Lower lobe of right lung (tissue), 2 donors: ENCODE measurements at regions not wholly inside any gene's neighbourhood (a gene's known extent, or its start where the extent isn't known, plus 50 kb on each side); places are given as distances from the start of the nearest gene placed in this dataset.

ENCODE experiments used
- ATAC-seq, 2 donors: fragments of 200-7000 bp; cut with Tn5 transposase; one replicate each; pipeline ENCODE4 v1.9.1; 2020 to 2022; ENCODE audit warnings: mild to moderate bottlenecking in 2 of 2, moderate library complexity in 2 of 2
- DNase-seq: peaks from one replicate; pipeline ENCODE4 v3.0.0-alpha.2; 2020
- H3K27ac ChIP-seq: fragments of 200-600 bp; one replicate; pipeline ENCODE4 v1.8.0; 2022
- H3K27me3 ChIP-seq: fragments of 200-600 bp; one replicate; pipeline ENCODE4 v1.8.0; 2022; ENCODE audit warnings: low read depth
- H3K36me3 ChIP-seq: fragments of 200-600 bp; one replicate; pipeline ENCODE4 v1.8.0; 2022; ENCODE audit warnings: mild to moderate bottlenecking
- H3K4me1 ChIP-seq: fragments of 200-600 bp; one replicate; pipeline ENCODE4 v1.8.0; 2022
- H3K4me3 ChIP-seq: fragments of 200-600 bp; one replicate; pipeline ENCODE4 v1.8.0; 2022; ENCODE audit warnings: mild to moderate bottlenecking
- H3K9me3 ChIP-seq: fragments of 200-600 bp; one replicate; pipeline ENCODE4 v1.8.0; 2022
- CTCF ChIP-seq: fragments of 200-600 bp; IDR thresholded peaks from one replicate; pipeline ENCODE4 v1.8.0; 2022; ENCODE audit warnings: antibody characterized with exemption, mild to moderate bottlenecking
- intact Hi-C: fragments of 100-400 bp; cut with DNase I; formaldehyde crosslinking; loops from one replicate; pipeline ENCODE4 v1.11.0; 2022
- donor health status: DM: no; HTN: yes; CAD: no; lungs with severe emphysema.

DNA sequence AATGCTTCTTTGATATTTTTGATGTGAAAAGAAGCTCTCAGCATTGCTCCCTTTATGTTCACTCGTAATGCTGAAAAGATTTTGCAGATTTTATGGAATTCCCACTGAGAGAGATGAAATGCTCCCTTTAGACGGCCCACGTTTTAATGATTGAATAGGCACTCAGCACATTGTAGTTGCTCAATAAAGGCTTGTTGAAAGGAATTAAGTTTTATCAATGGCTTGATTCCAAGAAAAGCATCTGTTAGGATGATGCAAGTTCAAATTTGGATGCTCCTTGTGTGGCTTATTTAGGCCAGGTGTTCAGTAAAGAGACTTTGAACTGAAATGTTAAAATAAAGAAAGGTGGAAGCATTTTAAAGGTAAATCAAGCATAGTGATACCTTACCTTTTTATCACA lies 725.1 kb downstream of the EPHA4 start:
- Histone ChIP-seq H3K27ac (no peak overlapping the region), H3K36me3 (no peaks in the 10 kb centered on the region), H3K4me1 (no peaks in the 10 kb centered on the region), H3K27me3 (no peaks in the 10 kb centered on the region), H3K4me3 (no peak overlapping the region), H3K9me3 (no peaks in the 10 kb centered on the region)
- intact Hi-C loops, result no loop called here
- no peak for ATAC-seq
- no peak for TF ChIP-seq CTCF
- no peak for DNase-seq

- ATAC-seq (peak in 1 of 2 donors; percentile 14), DNase-seq (no peak)
- Histone ChIP-seq H3K36me3 (no peaks in the 10 kb centered on the region), H3K27ac (no peak overlapping the region), H3K27me3 (no peaks in the 10 kb centered on the region), H3K4me3 (no peak overlapping the region), H3K9me3 (no peaks in the 10 kb centered on the region), H3K4me1 (no peaks in the 10 kb centered on the region)
- intact Hi-C loops, result no loop called here
- TF ChIP-seq CTCF, result no peak
These were observed 724.5 kb downstream of the EPHA4 start for GRCh38 chr2:220847589-220847988.

DNA sequence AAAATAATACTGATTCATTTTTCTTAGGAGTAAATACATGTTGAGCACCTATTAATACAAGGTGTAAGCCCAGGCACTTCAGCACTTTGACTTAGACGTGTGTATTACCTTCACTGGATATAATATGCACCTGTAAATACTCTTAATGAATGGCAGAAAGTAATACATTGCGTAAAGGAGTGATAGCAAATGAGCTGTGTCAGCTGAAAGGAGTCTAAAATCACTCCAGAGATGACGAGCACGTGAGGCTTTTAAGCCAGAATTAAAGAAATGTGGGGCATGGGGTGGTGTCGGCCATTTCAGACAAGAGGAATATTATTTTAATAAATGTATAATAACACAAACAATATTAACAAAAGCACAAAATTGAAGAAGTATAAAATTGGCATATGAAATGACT lies 722.7 kb downstream of the EPHA4 start:
- H3K4me1 ChIP-seq, result no peaks in the 10 kb centered on the region
- no peaks in the 10 kb centered on the region for H3K36me3 ChIP-seq
- ATAC-seq (no peak), DNase-seq (no peak)
- TF ChIP-seq CTCF, result no peak
- intact Hi-C loops, result no loop called here
- no peaks in the 10 kb centered on the region for H3K27me3 ChIP-seq
- H3K4me3 ChIP-seq, result no peak overlapping the region
- H3K9me3 ChIP-seq, result no peaks in the 10 kb centered on the region
- H3K27ac ChIP-seq, result no peak overlapping the region

DNA sequence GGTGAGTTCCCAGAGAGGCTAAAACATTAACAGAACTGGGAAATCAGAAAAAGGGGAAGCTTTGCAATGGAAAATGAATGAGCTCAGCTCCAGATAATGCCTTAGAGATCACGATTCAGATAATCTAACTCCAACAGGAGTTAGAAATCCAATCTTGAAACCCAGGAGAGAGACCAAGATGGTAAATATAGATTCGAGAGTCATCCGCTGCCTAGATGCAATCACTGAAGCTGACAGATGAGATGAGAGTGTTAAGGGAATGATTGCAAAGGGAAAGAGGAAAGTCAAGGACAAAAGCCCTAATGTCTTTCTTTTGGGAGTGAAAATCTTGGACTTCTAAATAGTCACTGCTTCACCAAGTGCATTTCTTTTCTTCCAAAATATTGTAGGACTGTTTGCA lies 722.0 kb downstream of the EPHA4 start:
- H3K27me3 ChIP-seq, result no peaks in the 10 kb centered on the region
- no peaks in the 10 kb centered on the region for H3K9me3 ChIP-seq
- intact Hi-C loops, result no loop called here
- ATAC-seq (no peak), DNase-seq (no peak)
- H3K27ac ChIP-seq, result no peak overlapping the region
- no peaks in the 10 kb centered on the region for H3K4me1 ChIP-seq
- TF ChIP-seq CTCF, result no peak
- no peak overlapping the region for H3K4me3 ChIP-seq
- H3K36me3 ChIP-seq, result no peaks in the 10 kb centered on the region

GRCh38 chr2:220855296-220855695 lies 716.8 kb downstream of the EPHA4 start:
- no peak for TF ChIP-seq CTCF
- no peak for DNase-seq
- intact Hi-C loops, result no loop called here
- Histone ChIP-seq H3K9me3 (no peaks in the 10 kb centered on the region), H3K27ac (no peak overlapping the region), H3K36me3 (no peaks in the 10 kb centered on the region), H3K4me1 (no peaks in the 10 kb centered on the region), H3K4me3 (no peak overlapping the region), H3K27me3 (no peaks in the 10 kb centered on the region)
- no peak for ATAC-seq

DNA sequence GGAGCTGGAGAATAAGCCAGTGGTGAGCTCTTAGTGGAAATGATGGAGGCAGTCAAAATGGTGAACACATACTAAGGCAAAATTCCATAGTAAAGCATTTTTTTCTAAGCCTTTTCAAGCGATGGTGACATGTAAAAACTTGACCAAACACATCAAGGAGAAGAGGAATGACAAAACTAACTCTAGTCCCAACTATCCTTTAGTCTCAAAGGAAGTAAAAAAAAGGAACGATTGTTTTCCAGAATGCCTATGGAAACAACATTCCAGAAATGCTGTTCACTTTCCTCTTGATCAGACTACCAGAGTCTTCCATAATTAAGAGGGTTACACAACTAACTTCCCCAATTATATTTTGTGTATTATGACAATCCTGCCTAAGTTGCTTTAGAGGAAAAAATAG lies 715.6 kb downstream of the EPHA4 start:
- TF ChIP-seq CTCF, result no peak
- intact Hi-C loops, result no loop called here
- ATAC-seq, result no peak

More for the DNA sequence above, 715.6 kb downstream of the EPHA4 start:
- Histone ChIP-seq H3K9me3 (no peaks in the 10 kb centered on the region), H3K27ac (no peak overlapping the region), H3K36me3 (no peaks in the 10 kb centered on the region), H3K4me1 (no peaks in the 10 kb centered on the region), H3K4me3 (no peak overlapping the region), H3K27me3 (no peaks in the 10 kb centered on the region)
- DNase-seq, result no peak
